Mesenchymal stem cell (in vitro differentiated cells and primary cell): ENCODE measurements at regions not wholly inside any gene's neighbourhood (a gene's known extent, or its start where the extent isn't known, plus 50 kb on each side); places are given as distances from the start of the nearest gene placed in this dataset.
A peak's percentile ranks its signal among the peaks of the same experiment; 100 is the strongest.

ENCODE experiments used
- DNase-seq: peaks from one replicate; pipeline ENCODE4 v3.0.0-alpha.2; 2013
- H2AFZ ChIP-seq: one replicate; pipeline ENCODE4 v1.6.1; 2013; ENCODE audit warnings: low read depth, mild to moderate bottlenecking, control low read depth, inconsistent platforms, low read length, moderate library complexity
- H2AK5ac ChIP-seq: 2 replicates; pipeline ENCODE4 v1.6.1; 2013; ENCODE audit warnings: low read length, moderate library complexity, mild to moderate bottlenecking, inconsistent platforms; ENCODE audit not compliant: severe bottlenecking
- H2BK120ac ChIP-seq: one replicate; pipeline ENCODE4 v1.6.1; 2013; ENCODE audit warnings: low read depth, mild to moderate bottlenecking, inconsistent platforms, low read length, moderate library complexity
- H2BK12ac ChIP-seq, 2 experiments: one replicate each; pipeline ENCODE4 v1.6.1; 2013; ENCODE audit warnings: inconsistent platforms in 2 of 2, low read length in 2 of 2, mild to moderate bottlenecking in 2 of 2, moderate library complexity in 2 of 2, control low read depth in 1 of 2
- H2BK15ac ChIP-seq: one replicate; pipeline ENCODE4 v1.6.1; 2013; ENCODE audit warnings: mild to moderate bottlenecking, low read depth, inconsistent platforms; ENCODE audit not compliant: poor library complexity, severe bottlenecking
- H2BK5ac ChIP-seq: 2 replicates; pipeline ENCODE4 v1.6.1; 2013; ENCODE audit warnings: low read depth, mild to moderate bottlenecking, low read length, control low read depth, inconsistent platforms; ENCODE audit not compliant: poor library complexity, severe bottlenecking
- H3K14ac ChIP-seq, 2 experiments: one replicate each; pipeline ENCODE4 v1.6.1; 2013; ENCODE audit warnings: inconsistent platforms in 2 of 2, low read length in 2 of 2, control low read depth in 1 of 2, mild to moderate bottlenecking in 1 of 2, moderate library complexity in 1 of 2
- H3K18ac ChIP-seq, 2 experiments: one replicate each; pipeline ENCODE4 v1.6.1; 2013; ENCODE audit warnings: inconsistent platforms in 2 of 2, low read length in 2 of 2, control low read depth in 1 of 2, low read depth in 1 of 2, mild to moderate bottlenecking in 1 of 2
- H3K23ac ChIP-seq, 2 experiments: one replicate each; pipeline ENCODE4 v1.6.1; 2013; ENCODE audit warnings: inconsistent platforms in 2 of 2, low read length in 2 of 2, mild to moderate bottlenecking in 2 of 2, moderate library complexity in 2 of 2, control low read depth in 1 of 2
- H3K27ac ChIP-seq: 2 replicates; pipeline ENCODE4 v1.5.1; 2013; ENCODE audit warnings: mild to moderate bottlenecking, moderate library complexity, low read length, control low read depth, inconsistent platforms; ENCODE audit not compliant: poor library complexity, severe bottlenecking
- H3K27me3 ChIP-seq, 2 experiments: 2 replicates each; pipeline versions ENCODE4 v1.6.1 to v1.7.0; 2013; ENCODE audit warnings: low read length in 2 of 2, mild to moderate bottlenecking in 2 of 2, moderate library complexity in 2 of 2, control low read depth in 1 of 2, inconsistent platforms in 1 of 2; ENCODE audit not compliant: control insufficient read depth in 1 of 2, insufficient read depth in 1 of 2
- H3K36me3 ChIP-seq, 2 experiments: 2 replicates each; pipeline versions ENCODE4 v1.6.1 to v1.7.0; 2013; ENCODE audit warnings: low read length in 2 of 2, control low read depth in 1 of 2, inconsistent platforms in 1 of 2, low read depth in 1 of 2, mild to moderate bottlenecking in 1 of 2; ENCODE audit not compliant: insufficient read depth in 2 of 2, control insufficient read depth in 1 of 2
- H3K4ac ChIP-seq, 2 experiments: one replicate each; pipeline ENCODE4 v1.6.1; 2013; ENCODE audit warnings: inconsistent platforms in 2 of 2, low read length in 2 of 2, mild to moderate bottlenecking in 2 of 2, moderate library complexity in 2 of 2, control low read depth in 1 of 2, low read depth in 1 of 2
- H3K4me1 ChIP-seq: 2 replicates; pipeline ENCODE4 v1.6.1; 2013; ENCODE audit warnings: low read depth, low read length, control low read depth; ENCODE audit not compliant: control insufficient read depth, insufficient read depth
- H3K4me2 ChIP-seq: 2 replicates; pipeline ENCODE4 v1.6.1; 2013; ENCODE audit warnings: low read length, mild to moderate bottlenecking, inconsistent platforms; ENCODE audit not compliant: poor library complexity, severe bottlenecking
- H3K4me3 ChIP-seq, 2 experiments: 2 replicates each; pipeline versions ENCODE4 v1.5.1 to v1.7.0; 2013; ENCODE audit warnings: low read length in 2 of 2, mild to moderate bottlenecking in 2 of 2, control low read depth in 1 of 2, low read depth in 1 of 2; ENCODE audit not compliant: insufficient read depth in 1 of 2
- H3K79me1 ChIP-seq: replicated peaks from 2 replicates; pipeline ENCODE4 v1.6.1; 2013; ENCODE audit warnings: mild to moderate bottlenecking, control low read depth, low read length, inconsistent platforms; ENCODE audit not compliant: poor library complexity, severe bottlenecking
- H3K9ac ChIP-seq: 2 replicates; pipeline ENCODE4 v1.7.0; 2013; ENCODE audit warnings: mild to moderate bottlenecking, low read length, moderate library complexity
- H3K9me3 ChIP-seq: 2 replicates; pipeline ENCODE4 v1.7.0; 2013; ENCODE audit warnings: mild to moderate bottlenecking, low read length; ENCODE audit not compliant: control insufficient read depth
- H4K8ac ChIP-seq: one replicate; pipeline ENCODE4 v1.6.1; 2013; ENCODE audit warnings: inconsistent platforms, mild to moderate bottlenecking, low read length, moderate library complexity
- H4K91ac ChIP-seq: one replicate; pipeline ENCODE4 v1.6.1; 2013; ENCODE audit warnings: mild to moderate bottlenecking, low read length, inconsistent platforms
- WGBS: methylation state at CpG from one replicate; pipeline ENCODE4 v1.1.7; 2013; ENCODE audit warnings: mixed read lengths; 5-methylcytosine and 5-hydroxymethylcytosine counted together

GRCh38 chr11:96506041-96506440 is 116.2 kb downstream of the JRKL start:
- DNase-seq: no peak
- Histone ChIP-seq H4K91ac (no peak overlapping the region), H3K9me3 (no peaks in the 10 kb centered on the region), H3K4me2 (no peak overlapping the region), H3K4me1 (no peaks in the 10 kb centered on the region), H3K23ac (no peak overlapping the region), H2AK5ac (no peak overlapping the region), H3K14ac (no peak overlapping the region), H2BK120ac (no peak overlapping the region), H3K79me1 (no peaks in the 10 kb centered on the region), H3K4ac (no peak overlapping the region), H3K9ac (no peak overlapping the region), H4K8ac (no peak overlapping the region), H2BK12ac (no peak overlapping the region), H3K36me3 (no peaks in the 10 kb centered on the region), H3K27ac (no peak overlapping the region), H2BK5ac (no peak overlapping the region), H3K18ac (no peak overlapping the region), H2AFZ (no peak overlapping the region), H3K27me3 (peaks cover 0 to 4% of the 10 kb centered on the region in 2 experiments), H3K4me3 (no peak overlapping the region), H2BK15ac (no peak overlapping the region)
- WGBS: 95% methylated on average over 1 of the region's 1 CpG

- no peak overlapping the region for H3K4me3 ChIP-seq
- WGBS: 84% methylated on average over 7 of the region's 8 CpGs
- no peak overlapping the region for H3K27ac ChIP-seq
- H4K8ac ChIP-seq: no peak overlapping the region
- H3K18ac ChIP-seq: no peak overlapping the region
- H2BK5ac ChIP-seq: peak overlapping the region; percentile 19
- H3K14ac ChIP-seq: no peak overlapping the region
- no peak overlapping the region for H3K9ac ChIP-seq
- H2BK12ac ChIP-seq: no peak overlapping the region
- no peak overlapping the region for H2AFZ ChIP-seq
- H3K36me3 ChIP-seq: no peaks in the 10 kb centered on the region
- no peak overlapping the region for H3K4me2 ChIP-seq
- no peak overlapping the region for H2BK15ac ChIP-seq
- H2AK5ac ChIP-seq: no peak overlapping the region
- no peaks in the 10 kb centered on the region for H3K4me1 ChIP-seq
- H3K9me3 ChIP-seq: no peaks in the 10 kb centered on the region
- no peak overlapping the region for H4K91ac ChIP-seq
- no peaks in the 10 kb centered on the region for H3K79me1 ChIP-seq
- H3K4ac ChIP-seq: no peak overlapping the region
- no peak overlapping the region for H2BK120ac ChIP-seq
- H3K23ac ChIP-seq: no peak overlapping the region
- peaks cover 0 to 4% of the 10 kb centered on the region in 2 experiments for H3K27me3 ChIP-seq
- DNase-seq: no peak
These were observed 117.1 kb downstream of the JRKL start for GRCh38 chr11:96506953-96507354.

- Histone ChIP-seq H4K91ac (no peak overlapping the region), H2BK120ac (no peak overlapping the region), H3K4ac (no peak overlapping the region), H3K27ac (no peak overlapping the region), H2BK12ac (no peak overlapping the region), H3K4me1 (no peaks in the 10 kb centered on the region), H3K9ac (no peak overlapping the region), H3K36me3 (no peaks in the 10 kb centered on the region), H3K9me3 (no peaks in the 10 kb centered on the region), H2BK15ac (no peak overlapping the region), H3K4me3 (no peak overlapping the region), H3K27me3 (peaks cover 0 to 4% of the 10 kb centered on the region in 2 experiments), H2AK5ac (no peak overlapping the region), H2BK5ac (no peak overlapping the region), H3K23ac (no peak overlapping the region), H3K14ac (no peak overlapping the region), H3K18ac (no peak overlapping the region), H4K8ac (no peak overlapping the region), H3K4me2 (no peak overlapping the region), H3K79me1 (no peaks in the 10 kb centered on the region), H2AFZ (no peak overlapping the region)
- 88% methylated on average over 2 of the region's 2 CpGs for WGBS
- no peak for DNase-seq
These were observed 119.0 kb downstream of the JRKL start for GRCh38 chr11:96508861-96509260.

GRCh38 chr11:96520939-96521338 is 131.1 kb downstream of the JRKL start:
- no peak for DNase-seq
- no peak overlapping the region for H3K18ac ChIP-seq
- no peak overlapping the region for H3K9ac ChIP-seq
- no peak overlapping the region for H2AK5ac ChIP-seq
- H2BK120ac ChIP-seq: no peak overlapping the region
- H3K27ac ChIP-seq: no peak overlapping the region
- H3K4ac ChIP-seq: no peak overlapping the region
- H3K27me3 ChIP-seq: peaks cover 0 to 6% of the 10 kb centered on the region in 2 experiments
- H3K36me3 ChIP-seq: no peaks in the 10 kb centered on the region
- no peaks in the 10 kb centered on the region for H3K79me1 ChIP-seq
- no peak overlapping the region for H4K8ac ChIP-seq
- H3K9me3 ChIP-seq: peaks cover 7% of the 10 kb centered on the region
- no peak overlapping the region for H3K14ac ChIP-seq
- H3K4me3 ChIP-seq: no peak overlapping the region
- no peak overlapping the region for H2BK15ac ChIP-seq
- no peak overlapping the region for H3K23ac ChIP-seq
- H3K4me2 ChIP-seq: no peak overlapping the region
- H3K4me1 ChIP-seq: no peaks in the 10 kb centered on the region
- H2BK5ac ChIP-seq: no peak overlapping the region
- no peak overlapping the region for H4K91ac ChIP-seq
- H2AFZ ChIP-seq: no peak overlapping the region
- H2BK12ac ChIP-seq: no peak overlapping the region
